Activated CD4-positive, alpha-beta T cell treated with anti-CD3 and anti-CD28 coated beads, Interleukin-2, amount 50 U/mL, for 16 hours (primary cell): ENCODE measurements at regions not wholly inside any gene's neighbourhood (a gene's known extent, or its start where the extent isn't known, plus 50 kb on each side); places are given as distances from the start of the nearest gene placed in this dataset.

Experiments
- DNase-seq: peaks from one replicate; pipeline ENCODE4 v3.0.0-alpha.2; 2020

DNA sequence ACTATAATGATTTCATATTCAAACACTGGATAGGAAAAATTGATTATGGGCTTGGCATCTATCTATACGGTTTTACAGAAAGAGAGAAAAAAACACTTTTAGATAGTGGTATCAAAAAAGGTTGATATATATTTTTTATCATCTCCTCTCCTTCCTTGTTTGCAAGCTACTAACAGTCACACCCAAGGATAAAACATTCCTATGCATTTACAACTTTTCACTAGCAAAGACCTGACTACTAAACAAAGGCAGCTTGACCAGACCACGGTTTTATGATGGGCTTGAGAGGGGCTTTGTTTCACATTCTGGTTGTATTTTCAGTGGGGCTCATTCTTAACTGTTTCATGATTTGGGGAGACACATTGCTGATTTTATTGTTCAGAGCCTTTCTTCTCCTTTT lies 477.6 kb upstream of the CITED2 start:
- DNase-seq, result no peak

DNA sequence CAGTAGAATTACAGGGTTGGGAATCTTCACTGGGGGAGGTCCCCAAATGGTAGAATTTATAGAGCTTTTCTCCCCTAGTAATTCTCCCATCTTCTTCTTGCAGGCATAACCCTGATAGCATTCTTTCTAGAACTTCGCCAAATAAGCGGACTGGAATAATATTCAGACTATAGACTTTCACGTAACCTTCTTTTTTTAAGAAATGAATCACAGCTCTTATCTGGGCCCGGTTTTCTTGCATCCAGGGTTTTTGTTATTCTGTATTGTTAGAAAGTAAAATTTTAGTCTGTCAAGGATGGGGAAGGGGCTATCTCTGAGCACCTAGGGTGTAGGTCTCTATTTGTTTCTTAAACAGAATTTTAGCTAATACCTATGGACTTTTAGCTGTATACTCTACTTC lies 476.8 kb upstream of the CITED2 start:
- no peak for DNase-seq

DNA sequence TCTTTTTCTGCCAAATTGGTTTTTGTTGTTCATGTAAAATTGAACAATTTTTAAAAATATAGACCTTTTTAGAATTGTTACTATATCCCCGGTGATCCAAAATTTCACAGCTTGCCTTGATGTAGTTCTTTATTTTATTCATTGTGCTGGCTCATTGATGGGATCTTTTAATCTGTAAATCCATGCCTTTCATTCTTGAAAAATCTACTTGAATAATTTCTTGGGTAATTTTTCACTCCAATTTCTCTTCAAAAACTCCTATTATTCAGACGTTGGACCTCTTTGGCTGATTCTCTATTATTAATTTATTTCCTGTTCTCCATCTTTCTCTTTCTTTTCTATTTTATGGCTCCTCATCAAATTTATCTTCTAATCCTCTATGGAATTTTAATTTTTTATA lies 476.1 kb upstream of the CITED2 start:
- no peak for DNase-seq

DNA sequence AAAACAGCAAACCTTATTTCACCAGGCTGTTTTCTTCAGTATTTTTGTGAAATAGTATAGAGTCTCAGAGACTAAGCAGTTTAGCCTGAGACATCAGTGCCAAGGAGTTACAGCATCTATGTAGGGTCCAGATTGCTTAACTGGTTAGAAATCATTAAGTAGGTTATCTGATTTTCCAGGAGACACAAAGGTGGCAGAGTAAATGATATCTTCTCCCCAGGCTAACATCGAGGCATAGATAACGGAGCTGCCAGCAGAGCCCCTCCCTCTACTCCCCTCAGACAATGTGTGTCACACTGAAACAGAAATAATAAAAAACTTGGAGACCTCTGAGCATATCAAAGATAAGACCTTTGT lies 473.0 kb upstream of the CITED2 start:
- DNase-seq, result no peak

DNA sequence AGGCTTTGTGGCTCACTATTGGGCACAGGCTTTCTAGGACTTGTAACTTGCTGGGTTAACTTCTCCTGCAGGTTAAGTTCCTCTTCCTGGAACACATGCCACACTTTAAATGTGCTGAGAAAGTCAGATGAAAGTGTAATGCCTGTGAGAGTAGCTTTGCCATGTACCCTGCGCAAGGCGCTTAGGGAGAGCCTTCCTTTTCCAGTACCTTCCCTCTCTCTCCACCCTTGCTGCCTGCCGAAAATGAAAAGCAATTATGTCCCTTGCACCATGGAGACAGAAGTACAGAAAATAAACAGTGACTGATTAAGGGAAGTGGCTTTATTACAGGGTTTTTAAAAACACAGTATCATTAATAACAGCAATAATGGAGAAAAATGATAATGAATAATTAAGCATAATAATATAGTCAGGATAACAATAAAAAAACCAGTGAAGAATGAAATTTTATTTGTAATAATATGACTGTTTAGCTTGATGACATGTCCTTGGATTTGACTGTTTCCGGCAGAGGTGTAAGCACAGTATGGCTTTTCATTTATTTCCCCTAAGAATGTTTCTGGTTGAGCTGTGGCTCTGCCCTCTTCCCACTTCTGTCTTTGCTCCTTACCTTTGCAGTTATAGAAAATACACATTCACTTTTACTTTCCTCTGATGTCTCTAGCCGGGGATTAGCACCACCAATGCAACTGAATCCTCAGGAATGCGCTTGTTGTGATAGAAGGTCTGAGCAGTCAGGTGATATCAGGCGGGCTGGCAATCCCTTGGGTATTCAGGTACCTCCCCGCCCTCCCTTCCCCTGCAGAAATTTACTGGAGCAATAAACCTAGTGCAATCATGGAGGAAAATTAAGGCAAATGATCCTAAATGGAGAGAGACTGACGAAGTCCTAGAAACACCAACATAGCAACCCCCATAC lies 472.3 kb upstream of the CITED2 start:
- DNase-seq, result no peak

DNA sequence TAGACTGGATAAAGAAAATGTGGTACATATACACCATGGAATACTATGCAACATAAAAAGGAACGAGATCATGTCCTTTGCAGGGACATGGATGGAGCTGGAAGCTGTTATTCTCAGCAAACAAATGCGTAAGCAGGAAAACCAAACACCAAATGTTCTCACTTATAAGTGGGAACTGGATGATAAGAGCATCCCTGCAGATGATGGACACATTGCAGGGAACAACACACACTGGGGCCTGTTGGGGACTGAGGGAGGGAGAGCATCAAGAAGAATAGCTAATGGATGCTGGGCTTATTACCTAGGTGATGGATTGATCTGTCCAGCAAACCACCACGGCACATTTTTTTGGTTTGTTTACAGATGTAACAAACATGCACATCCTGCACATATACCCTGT lies 470.5 kb upstream of the CITED2 start:
- no peak for DNase-seq

DNA sequence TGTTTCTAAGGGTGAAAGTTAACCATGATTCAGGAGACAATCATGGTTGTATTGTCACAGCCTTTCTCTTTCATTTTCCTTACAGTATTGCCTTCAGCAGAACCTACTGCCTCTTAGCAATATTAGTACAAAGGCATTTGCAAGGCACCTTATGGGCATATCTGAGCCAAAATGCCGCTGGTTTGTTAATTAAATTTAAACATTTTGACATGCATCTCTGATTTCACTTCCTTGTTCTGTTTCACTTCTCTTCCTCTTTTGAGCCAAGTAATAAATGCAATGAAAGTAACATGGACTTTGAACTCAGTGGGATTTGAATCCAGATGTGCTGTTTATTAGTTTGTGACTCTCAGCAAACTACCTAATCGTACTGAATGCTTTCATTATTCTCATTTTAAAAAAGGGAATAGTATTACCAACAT lies 467.4 kb upstream of the CITED2 start:
- no peak for DNase-seq

DNA sequence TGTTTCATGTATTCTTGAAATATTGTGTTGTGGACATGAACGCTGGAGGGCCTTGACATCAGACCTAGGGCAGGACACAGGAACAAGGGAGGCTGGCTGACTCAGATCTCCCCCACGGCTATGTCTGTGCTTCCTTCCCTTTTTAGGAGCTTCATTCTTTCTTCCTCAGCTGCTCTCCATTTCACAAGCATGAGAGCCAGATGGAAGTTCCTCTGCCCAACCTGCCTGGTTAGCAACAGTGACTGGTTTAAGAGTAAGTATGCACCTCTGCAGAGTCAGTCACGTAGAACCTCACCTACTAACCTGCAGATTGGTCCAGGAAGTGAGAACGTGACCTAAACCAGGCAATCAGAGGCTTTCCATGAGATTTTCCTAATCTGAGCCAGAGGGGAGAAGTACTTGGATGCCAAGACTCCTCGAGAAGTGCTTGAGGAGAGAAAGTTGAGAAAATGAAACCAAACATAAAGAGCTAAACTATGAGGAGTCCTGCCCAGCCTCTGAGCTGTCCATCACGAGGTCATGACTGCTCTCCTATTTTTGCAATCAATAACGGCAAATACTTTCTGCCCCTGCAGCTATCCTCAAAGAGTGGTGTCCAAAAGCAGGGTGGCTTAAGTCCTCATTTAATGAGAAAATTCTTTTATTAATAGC lies 465.2 kb upstream of the CITED2 start:
- no peak for DNase-seq

DNA sequence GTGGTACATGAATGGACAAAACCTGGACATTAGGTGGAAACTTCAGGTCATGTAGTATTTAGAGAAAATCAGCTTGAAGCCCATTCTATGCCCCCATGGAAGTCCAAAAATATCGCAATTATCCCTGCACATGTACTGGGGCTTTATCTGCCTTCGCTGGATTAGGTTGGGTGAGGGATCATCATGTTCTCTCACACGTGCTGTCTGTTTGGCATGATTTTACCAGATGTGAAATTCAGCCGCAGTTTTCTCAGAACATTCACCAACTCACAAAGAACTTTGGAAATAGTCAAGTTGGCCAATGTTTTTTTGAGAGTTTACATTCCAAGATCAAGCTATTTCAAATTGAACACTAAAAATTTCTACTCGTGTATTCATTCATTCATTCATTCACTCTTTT lies 459.8 kb upstream of the CITED2 start:
- no peak for DNase-seq

DNA sequence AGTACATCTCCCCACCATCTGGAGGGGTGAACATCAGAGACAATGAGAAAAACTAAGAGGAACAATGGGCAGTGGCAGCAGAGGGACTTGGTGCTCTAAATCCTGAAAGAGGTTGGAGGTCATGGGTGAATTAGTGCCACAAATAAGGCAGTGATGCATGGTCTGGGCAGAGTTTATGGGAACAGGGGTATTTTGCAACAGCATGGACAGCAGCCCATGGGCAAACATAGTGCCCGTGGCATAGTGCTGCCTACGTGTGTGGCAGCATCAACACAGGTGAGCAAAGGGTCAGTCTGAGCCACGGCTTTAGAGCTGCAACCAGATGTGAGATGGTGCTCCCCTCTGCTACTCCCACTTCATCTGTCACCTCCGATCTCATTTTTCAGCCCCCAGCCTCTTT lies 459.1 kb upstream of the CITED2 start:
- no peak for DNase-seq

DNA sequence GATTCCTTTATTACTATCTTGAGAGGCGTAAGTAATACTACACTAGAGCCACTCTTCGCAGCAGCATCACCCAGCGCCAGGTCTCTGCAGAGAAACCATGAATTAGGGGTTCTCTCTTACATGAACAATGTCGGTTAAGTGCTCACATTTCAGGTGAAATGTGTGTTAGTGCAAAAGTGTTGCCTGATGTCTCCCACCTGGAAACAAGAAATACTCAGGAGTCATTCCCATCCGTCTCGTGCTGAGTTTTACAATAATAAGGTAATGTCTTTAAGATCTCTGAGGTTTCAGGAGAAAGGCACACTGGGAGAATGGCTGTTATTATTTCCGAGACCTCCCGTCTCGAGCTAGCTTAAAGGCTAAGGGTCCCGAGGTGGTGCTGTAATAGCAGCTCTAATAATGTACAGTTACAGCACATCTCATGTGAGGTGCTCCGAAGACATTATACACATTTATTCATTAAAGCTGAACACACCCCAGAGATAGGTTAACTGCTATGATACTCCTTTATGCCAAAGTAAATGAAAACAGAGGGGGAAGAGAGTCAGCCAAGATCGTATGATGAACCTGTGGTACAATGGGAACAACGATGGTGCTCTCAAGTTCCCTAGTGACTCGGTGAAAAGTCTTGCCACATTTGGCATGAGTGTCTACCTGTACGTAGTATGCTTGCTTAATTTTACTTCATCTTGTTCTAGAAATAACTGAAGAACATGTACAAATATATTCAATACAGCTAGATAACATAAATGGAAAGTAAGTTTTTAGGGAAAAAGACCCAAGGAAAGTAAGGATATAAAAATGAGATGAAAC lies 458.3 kb upstream of the CITED2 start:
- DNase-seq, result no peak

DNA sequence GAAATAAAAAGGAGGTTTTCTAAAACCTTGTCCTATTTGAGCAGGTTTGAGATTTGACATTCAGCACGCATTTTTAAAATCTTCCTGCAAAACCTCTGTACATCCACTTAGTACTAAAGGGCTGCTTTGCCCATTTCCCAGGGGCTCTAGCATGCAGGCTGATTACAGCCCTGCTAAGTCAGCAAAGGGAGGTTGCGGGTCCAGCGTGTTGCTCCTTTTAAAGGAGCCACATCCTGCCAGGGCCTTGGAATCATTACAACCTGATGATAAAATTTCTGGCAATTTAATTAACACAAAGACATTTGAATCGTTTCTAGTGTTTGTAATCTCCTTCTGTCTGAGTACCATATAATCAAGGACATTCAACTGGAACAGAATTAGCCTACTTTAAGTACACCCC lies 455.1 kb upstream of the CITED2 start:
- DNase-seq, result no peak

DNA sequence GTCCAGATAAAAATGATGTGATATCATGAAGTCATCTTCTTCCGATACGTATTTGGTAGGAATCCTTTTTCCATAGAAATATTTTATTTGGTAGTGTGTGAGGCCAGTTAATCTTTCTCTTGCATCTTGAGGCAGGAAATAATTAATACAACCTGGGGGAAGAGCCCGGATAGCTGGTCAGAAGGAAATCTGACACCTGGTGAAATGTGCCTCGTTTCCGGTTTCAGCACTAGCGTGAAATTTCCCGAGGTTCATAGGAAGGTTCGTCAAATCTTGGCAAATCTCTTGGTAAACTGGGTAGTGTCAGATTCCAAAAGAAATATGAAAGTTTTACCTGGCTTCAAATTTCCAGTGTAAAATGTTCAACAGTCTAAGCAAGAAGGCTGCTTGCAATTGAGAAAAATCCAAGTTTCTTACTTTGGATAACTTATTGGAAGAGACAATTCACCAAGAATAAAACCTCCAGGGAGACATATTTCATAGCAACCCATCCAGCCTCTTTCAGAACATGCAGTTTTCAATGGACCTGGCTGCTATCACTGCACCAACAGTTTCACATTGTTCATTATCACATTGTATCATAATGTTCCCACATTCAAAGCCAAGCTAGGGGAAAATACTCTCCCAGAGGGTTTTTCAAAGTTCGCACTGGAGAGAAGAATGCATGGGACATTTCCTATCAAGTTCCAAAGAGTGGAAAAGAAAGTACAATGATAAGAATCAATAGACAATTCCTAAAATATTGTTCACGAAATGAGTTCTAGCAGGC lies 454.5 kb upstream of the CITED2 start:
- DNase-seq, result no peak

DNA sequence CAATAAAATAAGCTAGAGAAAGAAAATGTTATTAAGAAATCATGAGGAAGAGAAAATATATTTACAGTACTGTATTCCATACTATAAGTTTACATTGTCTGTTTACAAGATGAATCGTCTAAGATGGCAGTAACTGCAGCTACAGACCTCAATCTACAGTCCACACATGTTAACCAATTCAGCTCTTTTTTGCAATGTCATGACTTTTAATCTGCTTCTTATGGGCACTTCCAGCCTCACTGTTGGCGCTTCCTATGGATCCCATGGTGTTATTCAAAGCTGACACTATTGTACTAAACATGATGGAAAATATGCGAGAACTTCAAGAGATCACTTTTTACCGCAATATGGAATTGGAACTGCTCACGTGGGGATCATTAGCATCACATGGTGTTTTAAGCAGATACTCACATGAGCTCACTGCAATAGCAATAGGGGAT lies 451.5 kb upstream of the CITED2 start:
- DNase-seq, result no peak

DNA sequence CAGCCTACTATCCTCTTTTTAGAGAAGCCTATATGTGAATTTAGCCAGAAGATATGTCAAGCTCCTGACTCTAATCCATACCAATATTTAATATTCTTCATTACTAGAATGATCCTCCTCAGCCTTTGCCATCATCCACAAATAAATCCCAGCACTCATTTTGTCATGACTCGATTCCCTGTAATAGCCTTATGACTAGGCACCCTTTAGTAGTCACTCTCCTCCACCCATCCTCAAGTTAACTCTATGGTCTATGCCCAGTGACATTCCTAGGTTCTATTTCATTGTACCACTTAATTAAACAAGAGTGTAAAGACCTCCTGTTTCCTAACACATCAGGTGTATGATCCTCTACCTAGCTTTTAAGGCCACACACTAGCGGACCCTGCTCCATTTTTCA lies 450.4 kb upstream of the CITED2 start:
- no peak for DNase-seq

DNA sequence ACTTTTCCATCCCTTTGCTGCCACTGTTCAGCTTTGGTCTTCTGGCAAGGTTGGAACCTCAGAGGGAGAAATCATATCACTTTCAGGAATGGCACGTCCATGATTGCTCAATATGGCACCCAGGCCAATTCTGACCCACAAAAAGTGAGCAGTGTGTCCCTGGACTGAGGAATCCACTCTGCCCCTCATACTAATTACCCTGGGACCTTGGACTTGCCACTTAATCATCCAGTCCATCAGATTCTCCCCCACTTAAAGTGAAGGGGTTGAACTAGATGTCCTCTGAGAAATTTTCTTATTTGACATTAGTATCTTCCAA lies 449.3 kb upstream of the CITED2 start:
- DNase-seq, result no peak

DNA sequence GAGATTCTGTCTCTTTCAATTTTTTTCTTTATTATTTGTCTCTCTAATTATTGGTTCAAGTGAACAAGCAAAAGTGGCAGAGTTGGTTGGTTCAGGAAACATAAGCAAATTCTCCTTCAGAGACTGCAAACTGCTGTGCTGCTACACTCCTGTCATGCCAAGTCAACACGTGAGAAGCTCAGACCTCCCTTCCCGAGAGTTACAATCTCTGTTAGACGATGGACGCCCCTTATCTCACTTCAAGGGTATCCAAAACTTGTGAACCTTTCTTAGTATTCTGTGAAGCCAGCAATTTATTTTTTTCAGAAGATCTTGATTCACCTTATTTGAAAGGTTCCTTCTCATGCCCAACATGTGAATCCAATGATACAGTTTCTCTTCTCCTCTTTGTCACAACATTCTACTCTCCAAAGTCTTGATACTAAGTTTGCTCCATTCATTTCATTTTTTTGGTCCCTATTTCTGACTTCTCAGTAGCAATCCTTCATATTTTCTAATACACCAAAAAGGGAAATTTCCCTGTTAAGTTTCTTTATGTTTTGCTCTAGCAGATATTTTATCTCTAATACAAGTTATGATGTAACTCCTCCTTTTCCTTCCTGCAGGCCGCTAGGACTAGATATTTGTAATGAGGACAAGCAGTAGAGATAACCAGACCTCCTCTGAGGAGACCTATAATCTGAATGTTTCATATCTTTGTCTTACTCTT lies 448.8 kb upstream of the CITED2 start:
- no peak for DNase-seq

DNA sequence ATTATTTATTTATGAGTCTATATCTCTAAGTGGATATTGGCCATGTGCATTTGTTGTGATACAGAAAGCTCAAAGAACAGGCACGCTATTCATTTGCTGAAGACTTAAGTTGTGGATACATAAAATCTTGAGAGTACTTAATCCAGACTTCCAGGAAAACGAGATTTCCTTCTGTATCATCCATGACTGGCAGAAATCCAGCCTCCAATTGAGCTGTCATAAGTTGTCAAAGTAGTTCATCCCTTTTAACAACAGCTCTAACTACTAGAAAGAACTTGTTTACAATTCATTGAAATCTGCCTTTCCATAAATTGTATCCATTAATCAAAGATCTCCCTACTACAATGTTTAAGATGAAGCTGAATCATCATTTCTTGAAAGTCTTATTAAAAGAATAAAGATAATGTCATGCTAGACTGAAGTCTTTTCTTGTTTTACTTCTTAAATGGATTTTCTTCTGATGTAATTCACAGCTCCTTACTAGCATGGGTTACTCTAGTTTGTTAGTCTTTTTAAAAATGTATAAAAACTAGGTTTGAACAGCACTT lies 447.3 kb upstream of the CITED2 start:
- no peak for DNase-seq

DNA sequence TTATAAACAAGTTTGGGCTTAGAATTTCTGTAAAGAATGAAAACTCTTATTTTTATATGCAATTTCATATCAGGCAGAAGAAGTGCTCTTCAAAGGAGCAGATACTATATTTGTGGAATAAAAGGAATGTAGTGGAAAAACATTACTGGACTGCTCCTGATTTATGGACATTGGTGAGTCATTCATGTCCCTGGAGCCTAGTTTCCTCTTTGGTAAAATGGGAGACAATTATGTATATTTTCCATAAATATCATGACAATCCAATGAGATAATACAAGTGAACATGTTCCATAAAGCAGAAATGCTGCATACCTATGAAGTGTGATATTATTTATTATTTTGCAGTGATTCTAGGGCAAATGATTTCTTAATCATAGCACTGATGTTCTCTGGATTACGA lies 445.8 kb upstream of the CITED2 start:
- no peak for DNase-seq

DNA sequence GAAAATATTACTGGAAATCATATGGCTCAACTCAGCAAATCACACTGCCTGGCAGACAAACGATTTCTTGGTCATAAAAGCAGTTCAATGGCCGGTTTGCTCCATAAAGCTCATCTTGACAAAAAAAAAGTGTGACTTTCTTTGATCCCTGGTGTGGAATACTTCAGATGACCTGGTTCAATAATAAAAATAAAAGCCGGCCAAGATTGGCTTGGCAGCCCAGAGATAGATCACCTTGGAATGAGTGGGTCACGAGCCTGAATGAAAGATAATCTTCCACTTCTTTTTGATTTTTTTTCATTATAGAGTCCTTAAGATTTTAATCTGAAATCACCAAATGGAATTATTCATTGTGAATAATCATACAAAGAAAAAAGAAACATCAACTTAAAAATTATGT lies 445.3 kb upstream of the CITED2 start:
- DNase-seq, result no peak

DNA sequence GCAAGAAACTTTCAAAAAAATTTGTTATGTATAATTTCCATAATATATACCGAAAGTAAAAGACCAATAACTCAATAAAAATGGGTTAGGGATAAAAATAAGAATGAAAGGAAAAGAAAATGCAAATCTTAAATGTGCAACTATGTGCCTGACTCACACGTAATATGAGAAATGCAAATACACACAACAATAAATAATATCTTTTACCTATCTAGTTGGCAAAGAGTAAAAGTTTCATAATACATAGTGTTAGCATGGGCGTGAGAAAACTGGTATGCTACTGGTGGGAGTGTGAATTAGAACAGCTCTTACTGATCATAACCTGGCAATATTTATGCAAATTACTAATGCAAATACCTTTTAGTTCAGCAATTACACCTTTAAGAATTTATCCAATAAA lies 438.5 kb upstream of the CITED2 start:
- DNase-seq, result no peak
